Gastrocnemius medialis (tissue), 4 donors: ENCODE measurements at regions not wholly inside any gene's neighbourhood (a gene's known extent, or its start where the extent isn't known, plus 50 kb on each side); places are given as distances from the start of the nearest gene placed in this dataset.
A peak's percentile ranks its signal among the peaks of the same experiment; 100 is the strongest.

Experiments
- POLR2A ChIP-seq, 2 donors: fragments of 450-650 bp; IDR thresholded peaks; one replicate each; pipeline ENCODE4 v1.6.1; 2017; ENCODE audit warnings: antibody characterized with exemption in 2 of 2, mild to moderate bottlenecking in 2 of 2, moderate library complexity in 2 of 2
- TF ChIP-seq, protein P1 (sequence below), 5 experiments: fragments of 450-650 bp in 3 of 5; fragments of 200-600 bp in 2 of 5; sonication (generic) in 2 of 5; IDR thresholded peaks in 4 of 5; conservative IDR thresholded peaks in 1 of 5; 1 replicate in 4 of 5; 2 replicates in 1 of 5; pipeline ENCODE4 v1.5.1; 2016 to 2019; ENCODE audit warnings: antibody characterized with exemption in 5 of 5, mild to moderate bottlenecking in 3 of 5, moderate library complexity in 3 of 5

DNA sequence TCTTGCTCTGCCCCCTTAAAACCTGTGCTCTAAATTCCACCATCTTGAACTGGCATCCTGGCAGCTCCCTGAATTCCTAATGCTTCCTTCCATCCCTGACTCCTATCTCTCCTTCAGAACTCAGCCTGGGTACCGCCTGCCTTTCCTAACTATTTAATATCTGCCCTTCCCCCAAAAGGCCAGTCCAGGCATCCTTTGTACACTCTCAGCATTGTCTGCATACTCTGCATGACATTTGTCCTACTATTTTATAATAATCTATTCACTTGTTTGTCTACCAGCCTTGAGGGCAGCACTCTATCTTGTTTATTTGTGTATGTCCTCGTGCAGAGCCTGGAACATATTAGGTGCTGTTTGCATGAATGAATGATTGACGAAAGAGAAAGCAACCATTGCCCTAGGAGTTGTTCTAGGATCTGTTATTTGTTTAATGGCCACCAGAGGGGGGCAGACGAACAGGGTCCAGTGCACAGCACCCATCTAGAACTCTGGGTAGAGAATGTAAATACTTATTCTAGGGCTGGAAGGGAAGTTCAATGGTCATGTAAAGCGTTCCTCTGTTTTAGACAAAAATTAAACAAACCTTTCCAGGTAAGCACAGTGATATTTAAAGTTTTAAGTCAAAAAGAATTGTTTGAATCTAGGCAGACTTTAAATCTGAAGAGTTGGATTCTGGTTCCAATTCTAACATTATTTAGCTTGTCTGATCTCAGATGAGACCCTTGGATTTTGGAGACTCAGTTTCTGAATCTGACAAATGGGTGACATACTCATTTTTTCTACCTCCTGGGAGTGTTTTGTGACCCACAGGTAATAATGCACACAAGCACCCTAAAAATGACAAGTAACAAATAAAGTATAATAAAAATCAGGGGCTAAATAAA, 125.8 kb upstream of the GALNT15 start:
- TF ChIP-seq, protein P1, sequence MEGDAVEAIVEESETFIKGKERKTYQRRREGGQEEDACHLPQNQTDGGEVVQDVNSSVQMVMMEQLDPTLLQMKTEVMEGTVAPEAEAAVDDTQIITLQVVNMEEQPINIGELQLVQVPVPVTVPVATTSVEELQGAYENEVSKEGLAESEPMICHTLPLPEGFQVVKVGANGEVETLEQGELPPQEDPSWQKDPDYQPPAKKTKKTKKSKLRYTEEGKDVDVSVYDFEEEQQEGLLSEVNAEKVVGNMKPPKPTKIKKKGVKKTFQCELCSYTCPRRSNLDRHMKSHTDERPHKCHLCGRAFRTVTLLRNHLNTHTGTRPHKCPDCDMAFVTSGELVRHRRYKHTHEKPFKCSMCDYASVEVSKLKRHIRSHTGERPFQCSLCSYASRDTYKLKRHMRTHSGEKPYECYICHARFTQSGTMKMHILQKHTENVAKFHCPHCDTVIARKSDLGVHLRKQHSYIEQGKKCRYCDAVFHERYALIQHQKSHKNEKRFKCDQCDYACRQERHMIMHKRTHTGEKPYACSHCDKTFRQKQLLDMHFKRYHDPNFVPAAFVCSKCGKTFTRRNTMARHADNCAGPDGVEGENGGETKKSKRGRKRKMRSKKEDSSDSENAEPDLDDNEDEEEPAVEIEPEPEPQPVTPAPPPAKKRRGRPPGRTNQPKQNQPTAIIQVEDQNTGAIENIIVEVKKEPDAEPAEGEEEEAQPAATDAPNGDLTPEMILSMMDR (IDR thresholded peaks at IDR 0.05 in 4 of 5, conservative IDR thresholded peaks at IDR 0.05 in 1 of 5) = peak; percentile 77 to 88 (median 87)
- no peak for TF ChIP-seq POLR2A (IDR thresholded peaks at IDR 0.05)
